Panc1 (cell line): ENCODE measurements at regions not wholly inside any gene's neighbourhood (a gene's known extent, or its start where the extent isn't known, plus 50 kb on each side); places are given as distances from the start of the nearest gene placed in this dataset.

Source experiments
- ATAC-seq: fragments of 200-7000 bp; cut with Tn5 transposase; 2 replicates; pipeline ENCODE4 v1.9.1; 2020; ENCODE audit warnings: mild to moderate bottlenecking, moderate library complexity
- BruUV-seq: library from RNA; stranded (reverse); fragments of 400-500 nt; replicated peaks from 2 replicates; lab custom pipeline; 2021; lab: Mats Ljungman, UMichigan
- CTCF ChIA-PET: fragments of 300-600 bp; sonication (Branson Sonifier 250); formaldehyde crosslinking; loops from one replicate; lab custom pipeline; 2022; ENCODE audit warnings: antibody characterized with exemption; lab: Charles Lee
- POLR2A ChIA-PET: fragments of 300-600 bp; sonication (Branson Sonifier 250); formaldehyde crosslinking; loops from one replicate; lab custom pipeline; 2022; ENCODE audit warnings: antibody characterized with exemption; lab: Charles Lee
- DNase-seq: peaks from one replicate; pipeline ENCODE4 v3.0.0-alpha.2; 2010; ENCODE audit warnings: low read depth, low spot score
- H3K27ac ChIP-seq: 2 replicates; pipeline ENCODE4 v1.5.1; 2011; ENCODE audit warnings: mild to moderate bottlenecking, low read length, inconsistent platforms
- H3K27me3 ChIP-seq: fragments of 200-500 bp; sonication (Bioruptor generic); 2 replicates; pipeline ENCODE4 v1.6.0; 2014; ENCODE audit warnings: low read length, inconsistent platforms; ENCODE audit not compliant: control insufficient read depth, insufficient read depth
- H3K36me3 ChIP-seq: fragments of 200-500 bp; sonication (Bioruptor generic); 2 replicates; pipeline ENCODE4 v1.5.1; 2014; ENCODE audit warnings: inconsistent platforms, mild to moderate bottlenecking, low read length, moderate library complexity; ENCODE audit not compliant: control insufficient read depth, insufficient read depth
- H3K4me1 ChIP-seq: 2 replicates; pipeline ENCODE4 v1.5.1; 2011; ENCODE audit warnings: inconsistent platforms, mild to moderate bottlenecking, low read length, moderate library complexity; ENCODE audit not compliant: control insufficient read depth, insufficient read depth
- H3K4me3 ChIP-seq, 2 experiments: 2 replicates each; pipeline ENCODE4 v1.5.1; 2011 to 2012; ENCODE audit warnings: low read depth in 2 of 2, low read length in 2 of 2, mild to moderate bottlenecking in 2 of 2, inconsistent platforms in 1 of 2, moderate library complexity in 1 of 2
- H3K9me3 ChIP-seq: fragments of 200-500 bp; sonication (Bioruptor generic); 2 replicates; pipeline ENCODE4 v1.5.1; 2014; ENCODE audit warnings: low read depth, mild to moderate bottlenecking, inconsistent platforms, low read length, moderate library complexity; ENCODE audit not compliant: control insufficient read depth, insufficient read depth
- POLR2AphosphoS5 ChIP-seq: IDR thresholded peaks from 2 replicates; pipeline ENCODE4 v1.6.1; 2012; ENCODE audit warnings: mild to moderate bottlenecking, low read depth, low read length, moderate library complexity
- SIN3A ChIP-seq: IDR thresholded peaks from 2 replicates; pipeline ENCODE4 v1.6.1; 2012; ENCODE audit warnings: low read depth, mild to moderate bottlenecking, low read length, moderate library complexity, borderline replicate concordance; ENCODE audit not compliant: insufficient read depth
- TCF7L2 ChIP-seq: IDR thresholded peaks from 2 replicates; pipeline ENCODE4 v1.6.1; 2011; ENCODE audit warnings: mild to moderate bottlenecking, low read depth, low read length, inconsistent platforms
- in situ Hi-C: cut with HindIII; loops from 2 replicates; pipeline ENCODE4 v1.10.0; 2016; ENCODE audit warnings: low sequenced_read_pairs, low pct_unique_long_range_greater_than_20kb
- intact Hi-C: fragments of 100-400 bp; cut with micrococcal nuclease; formaldehyde crosslinking; loops from one replicate; pipeline ENCODE4 v1.10.0; 2022; ENCODE audit not compliant: unreplicated experiment
- TF ChIP-seq, protein P1 (sequence below), 2 experiments: IDR thresholded peaks; 2 replicates each; pipeline ENCODE4 v1.6.1; 2011 to 2012; ENCODE audit warnings: low read depth in 2 of 2, control low read depth in 1 of 2, low read length in 1 of 2, mild to moderate bottlenecking in 1 of 2, moderate library complexity in 1 of 2; ENCODE audit not compliant: insufficient read depth in 1 of 2
- TF ChIP-seq, protein P2 (sequence below): fragments of 450-650 bp; IDR thresholded peaks from 2 replicates; pipeline ENCODE4 v1.5.1; 2017; ENCODE audit warnings: mild to moderate bottlenecking

DNA sequence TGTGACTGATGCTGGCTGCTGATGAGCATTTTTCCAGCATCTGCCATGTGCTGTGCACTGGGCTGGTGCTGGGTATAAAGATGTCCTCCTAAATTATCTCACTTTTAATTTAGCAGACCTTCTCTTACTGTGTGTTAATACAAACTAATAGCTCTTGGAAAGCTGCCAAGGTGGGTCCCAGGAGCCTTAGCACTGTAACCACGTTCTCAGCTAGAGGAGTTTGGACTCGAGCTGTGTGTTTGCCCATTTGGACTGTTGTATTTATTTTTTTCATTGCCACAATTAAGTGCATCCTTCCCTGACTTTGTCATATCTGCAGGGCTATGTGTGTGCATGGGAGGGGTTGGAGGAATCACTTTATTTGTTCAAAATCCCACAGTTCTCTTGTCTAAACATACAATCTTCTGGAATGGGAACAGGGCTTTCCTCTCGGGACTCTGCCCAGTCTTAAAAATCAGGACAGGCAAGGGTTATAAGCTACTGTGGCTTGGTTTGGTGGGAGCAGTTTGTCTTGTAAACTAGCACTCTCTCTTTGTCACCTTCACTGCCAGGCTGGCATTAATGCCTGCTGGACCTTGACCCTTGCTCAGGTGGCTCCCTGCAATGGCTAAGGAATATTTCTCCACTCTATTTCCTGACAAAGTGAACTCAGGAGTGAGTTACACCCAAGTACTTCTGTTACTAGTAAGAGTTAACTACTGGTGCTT lies 129.7 kb upstream of the MGAT5 start:
- intact Hi-C loops (no loop called here), in situ Hi-C loops (no loop called here)
- BruUV-seq, result no TSS peak
- ChIA-PET CTCF (no interaction called here), POLR2A (no interaction called here)
- Histone ChIP-seq H3K27me3 (no peaks in the 10 kb centered on the region), H3K4me1 (peaks cover 1% of the 10 kb centered on the region), H3K4me3 (no peak overlapping the region), H3K27ac (no peak overlapping the region), H3K9me3 (no peaks in the 10 kb centered on the region), H3K36me3 (no peaks in the 10 kb centered on the region)
- TF ChIP-seq, protein P1, sequence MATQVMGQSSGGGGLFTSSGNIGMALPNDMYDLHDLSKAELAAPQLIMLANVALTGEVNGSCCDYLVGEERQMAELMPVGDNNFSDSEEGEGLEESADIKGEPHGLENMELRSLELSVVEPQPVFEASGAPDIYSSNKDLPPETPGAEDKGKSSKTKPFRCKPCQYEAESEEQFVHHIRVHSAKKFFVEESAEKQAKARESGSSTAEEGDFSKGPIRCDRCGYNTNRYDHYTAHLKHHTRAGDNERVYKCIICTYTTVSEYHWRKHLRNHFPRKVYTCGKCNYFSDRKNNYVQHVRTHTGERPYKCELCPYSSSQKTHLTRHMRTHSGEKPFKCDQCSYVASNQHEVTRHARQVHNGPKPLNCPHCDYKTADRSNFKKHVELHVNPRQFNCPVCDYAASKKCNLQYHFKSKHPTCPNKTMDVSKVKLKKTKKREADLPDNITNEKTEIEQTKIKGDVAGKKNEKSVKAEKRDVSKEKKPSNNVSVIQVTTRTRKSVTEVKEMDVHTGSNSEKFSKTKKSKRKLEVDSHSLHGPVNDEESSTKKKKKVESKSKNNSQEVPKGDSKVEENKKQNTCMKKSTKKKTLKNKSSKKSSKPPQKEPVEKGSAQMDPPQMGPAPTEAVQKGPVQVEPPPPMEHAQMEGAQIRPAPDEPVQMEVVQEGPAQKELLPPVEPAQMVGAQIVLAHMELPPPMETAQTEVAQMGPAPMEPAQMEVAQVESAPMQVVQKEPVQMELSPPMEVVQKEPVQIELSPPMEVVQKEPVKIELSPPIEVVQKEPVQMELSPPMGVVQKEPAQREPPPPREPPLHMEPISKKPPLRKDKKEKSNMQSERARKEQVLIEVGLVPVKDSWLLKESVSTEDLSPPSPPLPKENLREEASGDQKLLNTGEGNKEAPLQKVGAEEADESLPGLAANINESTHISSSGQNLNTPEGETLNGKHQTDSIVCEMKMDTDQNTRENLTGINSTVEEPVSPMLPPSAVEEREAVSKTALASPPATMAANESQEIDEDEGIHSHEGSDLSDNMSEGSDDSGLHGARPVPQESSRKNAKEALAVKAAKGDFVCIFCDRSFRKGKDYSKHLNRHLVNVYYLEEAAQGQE (IDR thresholded peaks at IDR 0.05; ENCODE audit: insufficient read depth in 1 of 2, low read depth in 2 of 2, low read length in 1 of 2), result no peak
- TF ChIP-seq SIN3A, result no peak
- TF ChIP-seq, protein P2, sequence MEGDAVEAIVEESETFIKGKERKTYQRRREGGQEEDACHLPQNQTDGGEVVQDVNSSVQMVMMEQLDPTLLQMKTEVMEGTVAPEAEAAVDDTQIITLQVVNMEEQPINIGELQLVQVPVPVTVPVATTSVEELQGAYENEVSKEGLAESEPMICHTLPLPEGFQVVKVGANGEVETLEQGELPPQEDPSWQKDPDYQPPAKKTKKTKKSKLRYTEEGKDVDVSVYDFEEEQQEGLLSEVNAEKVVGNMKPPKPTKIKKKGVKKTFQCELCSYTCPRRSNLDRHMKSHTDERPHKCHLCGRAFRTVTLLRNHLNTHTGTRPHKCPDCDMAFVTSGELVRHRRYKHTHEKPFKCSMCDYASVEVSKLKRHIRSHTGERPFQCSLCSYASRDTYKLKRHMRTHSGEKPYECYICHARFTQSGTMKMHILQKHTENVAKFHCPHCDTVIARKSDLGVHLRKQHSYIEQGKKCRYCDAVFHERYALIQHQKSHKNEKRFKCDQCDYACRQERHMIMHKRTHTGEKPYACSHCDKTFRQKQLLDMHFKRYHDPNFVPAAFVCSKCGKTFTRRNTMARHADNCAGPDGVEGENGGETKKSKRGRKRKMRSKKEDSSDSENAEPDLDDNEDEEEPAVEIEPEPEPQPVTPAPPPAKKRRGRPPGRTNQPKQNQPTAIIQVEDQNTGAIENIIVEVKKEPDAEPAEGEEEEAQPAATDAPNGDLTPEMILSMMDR, result no peak
- no peak for TF ChIP-seq TCF7L2
- TF ChIP-seq POLR2AphosphoS5, result no peak
- DNase-seq, result no peak
- no peak for ATAC-seq

DNA sequence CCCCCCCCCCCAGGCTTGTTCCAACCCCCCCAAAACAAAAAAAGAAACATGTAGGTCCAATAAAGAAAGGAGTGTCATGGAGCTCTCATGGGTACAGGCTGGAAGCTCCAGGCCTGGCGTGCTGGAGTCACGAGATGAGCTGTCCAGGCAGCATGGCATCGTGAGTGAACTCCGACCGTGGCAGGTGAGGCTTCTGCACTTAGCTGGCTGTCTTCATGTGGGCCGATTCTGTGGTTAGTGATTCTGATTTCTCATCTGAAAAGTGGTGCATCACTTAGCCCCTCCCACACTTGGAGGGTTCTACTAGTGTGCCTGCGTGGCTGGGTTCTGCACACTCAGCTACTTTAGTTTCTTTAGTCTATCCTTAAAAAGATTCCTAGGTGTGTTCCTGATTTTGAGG lies 126.4 kb upstream of the MGAT5 start:
- Histone ChIP-seq H3K27me3 (no peaks in the 10 kb centered on the region), H3K4me3 (no peak overlapping the region), H3K27ac (no peak overlapping the region), H3K9me3 (no peaks in the 10 kb centered on the region), H3K36me3 (no peaks in the 10 kb centered on the region), H3K4me1 (no peaks in the 10 kb centered on the region; the same call in 1 of the 2 replicates)
- intact Hi-C loops (no loop called here), in situ Hi-C loops (no loop called here)
- TF ChIP-seq SIN3A (no peak), POLR2AphosphoS5 (no peak), TCF7L2 (no peak)
- TF ChIP-seq, protein P1 (IDR thresholded peaks at IDR 0.05; ENCODE audit: insufficient read depth in 1 of 2, low read depth in 2 of 2, low read length in 1 of 2), result no peak
- TF ChIP-seq, protein P2, result no peak
- no TSS peak for BruUV-seq
- DNase-seq, result no peak
- ATAC-seq, result no peak
- ChIA-PET POLR2A (no interaction called here), CTCF (no interaction called here)
